ENCODE measurements at regions not wholly inside any gene's neighbourhood (a gene's known extent, or its start where the extent isn't known, plus 50 kb on each side); places are given as distances from the start of the nearest gene placed in this dataset.
"Not testable (repeated sequence)": the region's sequence is repeated elsewhere in the genome, so short reads cannot be mapped to it uniquely, and the experiment has no call there.

DNA sequence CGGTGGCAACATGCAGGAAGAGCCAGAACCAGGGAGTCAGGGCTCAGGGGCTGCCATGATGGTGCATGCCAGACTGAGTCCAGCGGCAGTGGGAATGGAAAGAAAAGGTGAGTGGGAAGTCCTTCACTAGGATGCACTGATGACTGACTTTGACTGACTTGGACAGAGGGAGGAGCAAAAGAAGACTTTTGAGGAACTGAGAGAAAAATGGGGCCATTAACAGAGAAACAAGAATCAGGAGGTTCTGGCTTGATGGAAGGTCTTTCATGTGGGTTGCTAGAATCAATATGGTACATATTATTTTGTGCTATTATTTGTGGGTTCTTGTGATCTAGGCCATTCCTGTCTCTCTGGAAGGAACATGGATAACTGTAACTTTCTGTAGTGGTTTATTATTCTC, 454.6 kb upstream of the PROX1 start:
- peak; percentile 3 for DNase-seq (ENCODE audit: low read depth)
- H3K4me3 ChIP-seq (ENCODE audit: low read depth, low read length) = no peak overlapping the region
- no peak for TF ChIP-seq CTCF (IDR thresholded peaks at IDR 0.05; ENCODE audit: insufficient read depth, low read depth, low read length, missing control alignments)

DNA sequence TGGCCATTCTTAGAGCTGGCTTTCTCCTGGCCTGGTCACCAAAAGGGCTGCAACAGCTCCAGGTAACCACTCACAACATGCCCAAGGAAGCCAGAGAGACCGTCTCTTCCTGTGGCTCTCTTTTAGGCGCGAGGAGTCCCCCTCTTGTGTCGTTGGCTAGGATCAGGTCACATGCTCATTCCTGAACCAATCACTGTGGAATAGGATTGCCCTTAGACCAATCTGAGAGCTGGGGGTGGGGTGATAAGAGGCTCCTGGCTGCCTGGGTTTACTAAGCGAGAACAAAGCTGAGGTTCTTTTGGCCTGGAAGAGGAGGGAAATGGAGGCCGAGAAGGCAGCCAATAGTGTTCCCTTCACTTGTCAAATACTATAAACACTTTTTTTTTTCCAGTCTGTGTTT, 452.1 kb upstream of the PROX1 start:
- no peak overlapping the region for H3K4me3 ChIP-seq (ENCODE audit: low read depth, low read length)
- no peak for TF ChIP-seq CTCF (IDR thresholded peaks at IDR 0.05; ENCODE audit: insufficient read depth, low read depth, low read length, missing control alignments)
- DNase-seq (ENCODE audit: low read depth) = no peak

DNA sequence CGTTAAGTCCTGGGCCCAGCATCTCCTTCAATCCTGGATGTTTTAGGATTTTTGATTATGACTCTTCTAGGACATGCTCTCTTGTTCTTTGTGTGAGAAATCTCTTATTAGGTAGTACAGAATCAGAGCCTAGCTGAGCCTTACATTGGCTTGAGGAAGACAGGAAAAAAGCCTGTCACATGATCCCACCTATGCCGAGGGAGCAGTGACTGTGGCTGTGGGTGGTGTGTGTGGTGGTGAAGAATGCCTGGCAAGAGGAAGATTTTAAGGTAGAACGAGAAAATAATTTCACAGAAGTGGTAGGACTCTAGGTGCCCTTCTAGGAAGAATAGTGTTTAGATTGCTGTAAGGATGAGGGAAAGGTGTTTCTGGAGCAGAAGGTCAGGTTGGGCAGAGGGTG, 449.5 kb upstream of the PROX1 start:
- TF ChIP-seq CTCF (IDR thresholded peaks at IDR 0.05; ENCODE audit: insufficient read depth, low read depth, low read length, missing control alignments) = no peak
- no peak overlapping the region for H3K4me3 ChIP-seq (ENCODE audit: low read depth, low read length)
- DNase-seq (ENCODE audit: low read depth) = no peak

- no peak overlapping the region for H3K4me3 ChIP-seq (ENCODE audit: low read depth, low read length)
- no peak for DNase-seq (ENCODE audit: low read depth)
- TF ChIP-seq CTCF (IDR thresholded peaks at IDR 0.05; ENCODE audit: insufficient read depth, low read depth, low read length, missing control alignments) = no peak
These were observed 448.3 kb upstream of the PROX1 start for GRCh38 chr1:213539464-213539863.

DNA sequence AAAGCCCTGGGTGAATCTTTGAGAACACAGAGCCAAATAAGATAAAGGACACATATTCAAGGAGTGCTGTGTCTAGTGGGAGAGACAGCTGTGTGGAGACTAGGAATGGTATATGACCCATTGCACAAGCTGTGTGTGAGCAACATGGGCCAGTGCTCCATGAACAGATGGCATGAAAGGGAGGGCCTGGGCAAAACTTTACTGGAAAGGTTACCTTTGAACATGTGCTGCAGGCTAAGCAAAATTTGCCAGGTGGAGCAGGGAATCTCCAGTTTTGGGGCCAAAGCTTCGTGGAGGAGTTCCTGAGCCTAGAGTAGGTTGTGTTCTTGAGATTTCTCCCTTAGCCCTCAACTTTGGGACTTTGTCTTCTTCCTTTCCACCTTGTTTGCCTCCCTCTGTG, 446.1 kb upstream of the PROX1 start:
- no peak for TF ChIP-seq CTCF (IDR thresholded peaks at IDR 0.05; ENCODE audit: insufficient read depth, low read depth, low read length, missing control alignments)
- no peak for DNase-seq (ENCODE audit: low read depth)
- H3K4me3 ChIP-seq (ENCODE audit: low read depth, low read length) = no peak overlapping the region

DNA sequence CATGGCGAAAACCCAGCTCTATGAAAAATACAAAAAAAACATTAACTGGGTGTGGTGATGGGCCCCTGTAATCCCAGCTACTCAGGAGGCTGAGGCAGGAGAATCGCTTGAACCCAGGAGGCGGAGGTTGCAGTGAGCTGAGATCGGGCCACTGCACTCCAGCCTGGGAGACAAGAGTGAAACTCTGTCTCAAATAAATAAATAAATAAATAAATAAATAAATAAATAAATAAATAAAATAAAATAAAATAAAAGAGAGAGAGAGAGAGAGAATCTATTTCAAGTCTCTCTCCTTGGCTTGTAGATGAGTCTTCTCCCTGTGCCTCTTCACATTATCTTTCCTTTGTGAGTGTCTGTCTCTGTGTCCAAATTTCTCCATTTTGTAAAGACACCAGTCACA, 442.6 kb upstream of the PROX1 start:
- DNase-seq (ENCODE audit: low read depth); H3K4me3 ChIP-seq (ENCODE audit: low read depth, low read length): not testable (repeated sequence)

DNA sequence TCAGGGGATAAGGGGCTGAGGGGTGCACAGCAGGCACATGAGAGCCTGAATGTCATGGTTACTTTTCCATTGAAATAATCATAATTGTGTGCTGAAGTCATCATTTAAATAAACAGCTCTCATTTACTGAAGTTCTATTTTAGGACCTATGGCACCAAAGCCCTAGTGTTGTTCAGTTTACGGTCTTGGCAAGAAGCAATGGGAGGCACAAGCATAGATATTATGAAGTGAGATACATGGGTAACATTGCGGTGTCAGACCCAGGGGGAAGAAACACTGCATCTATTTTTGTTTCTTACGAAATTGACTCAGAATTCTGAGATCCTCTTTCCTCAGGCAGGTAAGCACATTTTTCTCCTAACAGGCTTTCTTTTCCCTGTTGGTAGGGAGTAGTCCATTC, 437.8 kb upstream of the PROX1 start:
- no peak for DNase-seq (ENCODE audit: low read depth)
- no peak for TF ChIP-seq CTCF (IDR thresholded peaks at IDR 0.05; ENCODE audit: insufficient read depth, low read depth, low read length, missing control alignments)
- no peak overlapping the region for H3K4me3 ChIP-seq (ENCODE audit: low read depth, low read length)

GRCh38 chr1:213550804-213551203, 437.0 kb upstream of the PROX1 start:
- no peak for DNase-seq (ENCODE audit: low read depth)
- TF ChIP-seq CTCF (IDR thresholded peaks at IDR 0.05; ENCODE audit: insufficient read depth, low read depth, low read length, missing control alignments) = no peak
- no peak overlapping the region for H3K4me3 ChIP-seq (ENCODE audit: low read depth, low read length)

Data from GM12865 (cell line).